ENCODE measurements at regions not wholly inside any gene's neighbourhood (a gene's known extent, or its start where the extent isn't known, plus 50 kb on each side); places are given as distances from the start of the nearest gene placed in this dataset.

DNA sequence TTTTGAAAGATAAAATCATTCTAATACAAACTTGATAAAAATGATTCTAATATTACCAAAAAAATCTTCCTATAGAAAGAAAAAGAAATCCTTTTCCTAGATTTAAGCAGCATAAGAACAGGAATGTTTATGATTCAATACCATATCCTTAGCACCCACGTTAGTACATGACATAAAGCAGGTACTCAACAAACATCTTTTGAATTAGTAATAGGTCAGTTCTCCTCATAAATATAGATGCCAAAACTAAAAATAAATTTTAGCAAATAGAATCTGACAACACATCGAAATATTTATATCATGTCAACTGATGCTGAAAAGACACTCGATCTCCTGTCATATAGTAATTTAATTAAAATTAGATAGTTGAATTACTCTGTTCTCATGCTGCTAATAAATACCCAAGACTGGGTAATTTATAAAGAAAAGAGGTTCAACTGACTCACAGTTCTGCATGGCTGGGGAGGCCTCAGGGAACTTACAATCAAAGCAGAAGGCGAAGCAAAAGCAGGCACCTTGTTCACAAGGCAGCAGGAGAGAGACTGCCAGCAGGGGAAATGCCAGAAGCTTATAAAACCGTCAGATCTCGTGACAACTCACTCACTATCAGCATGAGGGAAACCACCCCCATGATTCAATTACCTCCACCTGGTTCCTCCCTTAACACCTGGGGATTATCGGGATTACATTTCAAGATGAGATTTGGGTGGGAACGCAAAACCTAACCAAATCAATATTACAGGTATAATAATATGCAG lies 191.8 kb downstream of the HTR7 start:
- no peak for TF ChIP-seq POLR2A (IDR thresholded peaks at IDR 0.05; ENCODE audit: low read depth)
- TF ChIP-seq, protein P1, sequence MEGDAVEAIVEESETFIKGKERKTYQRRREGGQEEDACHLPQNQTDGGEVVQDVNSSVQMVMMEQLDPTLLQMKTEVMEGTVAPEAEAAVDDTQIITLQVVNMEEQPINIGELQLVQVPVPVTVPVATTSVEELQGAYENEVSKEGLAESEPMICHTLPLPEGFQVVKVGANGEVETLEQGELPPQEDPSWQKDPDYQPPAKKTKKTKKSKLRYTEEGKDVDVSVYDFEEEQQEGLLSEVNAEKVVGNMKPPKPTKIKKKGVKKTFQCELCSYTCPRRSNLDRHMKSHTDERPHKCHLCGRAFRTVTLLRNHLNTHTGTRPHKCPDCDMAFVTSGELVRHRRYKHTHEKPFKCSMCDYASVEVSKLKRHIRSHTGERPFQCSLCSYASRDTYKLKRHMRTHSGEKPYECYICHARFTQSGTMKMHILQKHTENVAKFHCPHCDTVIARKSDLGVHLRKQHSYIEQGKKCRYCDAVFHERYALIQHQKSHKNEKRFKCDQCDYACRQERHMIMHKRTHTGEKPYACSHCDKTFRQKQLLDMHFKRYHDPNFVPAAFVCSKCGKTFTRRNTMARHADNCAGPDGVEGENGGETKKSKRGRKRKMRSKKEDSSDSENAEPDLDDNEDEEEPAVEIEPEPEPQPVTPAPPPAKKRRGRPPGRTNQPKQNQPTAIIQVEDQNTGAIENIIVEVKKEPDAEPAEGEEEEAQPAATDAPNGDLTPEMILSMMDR (IDR thresholded peaks at IDR 0.05), result no peak
- no peak for TF ChIP-seq POLR2AphosphoS5 (IDR thresholded peaks at IDR 0.05)
- TF ChIP-seq EP300 (IDR thresholded peaks at IDR 0.05), result no peak

Measured in esophagus muscularis mucosa (tissue), 4 donors.